ENCODE measurements at regions not wholly inside any gene's neighbourhood (a gene's known extent, or its start where the extent isn't known, plus 50 kb on each side); places are given as distances from the start of the nearest gene placed in this dataset.

GRCh38 chr9:115373710-115374045 lies 255.7 kb upstream of the TNC start:
- H3K9ac ChIP-seq (ENCODE audit: low read depth, low read length): no peak overlapping the region
- ATAC-seq (ENCODE audit: insufficient read depth, low read depth): no peak
- no peaks in the 10 kb centered on the region for H3K36me3 ChIP-seq (ENCODE audit: insufficient read depth, low read length)
- no peak overlapping the region for H3K4me3 ChIP-seq (ENCODE audit: low read depth in 1 of 2, low read length in 2 of 2)
- no peak overlapping the region for H3K27ac ChIP-seq (ENCODE audit: low read length)
- no peak overlapping the region for H3K4me2 ChIP-seq (ENCODE audit: insufficient read depth, low read length)
- H3K79me2 ChIP-seq (ENCODE audit: insufficient read depth, low read length): no peaks in the 10 kb centered on the region
- H4K20me1 ChIP-seq (ENCODE audit: insufficient read depth, low read length): no peaks in the 10 kb centered on the region
- no peak overlapping the region for H2AFZ ChIP-seq (ENCODE audit: low read depth, low read length)
- DNase-seq: no peak
- no peaks in the 10 kb centered on the region for H3K27me3 ChIP-seq (ENCODE audit: insufficient read depth, low read length, poor library complexity)
- H3K4me1 ChIP-seq (ENCODE audit: insufficient read depth, low read length): no peaks in the 10 kb centered on the region
- TF ChIP-seq, protein P1, sequence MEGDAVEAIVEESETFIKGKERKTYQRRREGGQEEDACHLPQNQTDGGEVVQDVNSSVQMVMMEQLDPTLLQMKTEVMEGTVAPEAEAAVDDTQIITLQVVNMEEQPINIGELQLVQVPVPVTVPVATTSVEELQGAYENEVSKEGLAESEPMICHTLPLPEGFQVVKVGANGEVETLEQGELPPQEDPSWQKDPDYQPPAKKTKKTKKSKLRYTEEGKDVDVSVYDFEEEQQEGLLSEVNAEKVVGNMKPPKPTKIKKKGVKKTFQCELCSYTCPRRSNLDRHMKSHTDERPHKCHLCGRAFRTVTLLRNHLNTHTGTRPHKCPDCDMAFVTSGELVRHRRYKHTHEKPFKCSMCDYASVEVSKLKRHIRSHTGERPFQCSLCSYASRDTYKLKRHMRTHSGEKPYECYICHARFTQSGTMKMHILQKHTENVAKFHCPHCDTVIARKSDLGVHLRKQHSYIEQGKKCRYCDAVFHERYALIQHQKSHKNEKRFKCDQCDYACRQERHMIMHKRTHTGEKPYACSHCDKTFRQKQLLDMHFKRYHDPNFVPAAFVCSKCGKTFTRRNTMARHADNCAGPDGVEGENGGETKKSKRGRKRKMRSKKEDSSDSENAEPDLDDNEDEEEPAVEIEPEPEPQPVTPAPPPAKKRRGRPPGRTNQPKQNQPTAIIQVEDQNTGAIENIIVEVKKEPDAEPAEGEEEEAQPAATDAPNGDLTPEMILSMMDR (IDR thresholded peaks at IDR 0.05; ENCODE audit: borderline replicate concordance, extremely low read depth, low read length, poor library complexity, severe bottlenecking): no peak
- TF ChIP-seq EZH2 (IDR thresholded peaks at IDR 0.05; ENCODE audit: borderline replicate concordance, low read depth, low read length, severe bottlenecking): no peak
- H3K9me3 ChIP-seq (ENCODE audit: insufficient read depth, low read length, severe bottlenecking): no peaks in the 10 kb centered on the region

DNA sequence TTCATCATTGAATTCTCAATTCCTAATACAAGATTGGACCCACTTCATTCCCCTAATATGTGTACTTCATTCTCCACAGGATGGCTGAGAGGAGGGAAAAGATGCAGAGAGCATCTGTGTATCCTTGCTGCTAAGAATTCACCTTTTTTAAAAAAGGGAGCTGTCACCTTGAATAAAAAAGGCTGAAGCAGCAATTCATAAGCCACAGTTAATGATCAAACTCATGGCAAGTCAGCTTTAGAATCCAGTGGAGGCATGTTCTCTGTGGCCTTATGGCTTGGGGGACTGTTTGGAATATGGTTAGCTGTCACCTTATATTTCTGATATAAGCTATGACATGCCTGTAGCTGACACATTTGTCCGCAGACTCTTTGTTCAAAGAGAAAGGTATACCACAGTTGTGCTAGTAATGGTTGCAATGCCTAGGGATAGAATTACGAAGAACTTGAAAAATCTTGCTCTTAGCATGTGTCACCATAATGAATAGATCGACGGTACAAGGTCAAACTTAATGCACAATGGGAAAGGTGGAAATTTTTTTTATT lies 256.8 kb upstream of the TNC start:
- Histone ChIP-seq H3K4me2 (ENCODE audit: insufficient read depth, low read length) (no peak overlapping the region), H3K4me1 (ENCODE audit: insufficient read depth, low read length) (no peaks in the 10 kb centered on the region), H3K36me3 (ENCODE audit: insufficient read depth, low read length) (no peaks in the 10 kb centered on the region), H3K4me3 (ENCODE audit: low read depth in 1 of 2, low read length in 2 of 2) (no peak overlapping the region), H3K27me3 (ENCODE audit: insufficient read depth, low read length, poor library complexity) (no peaks in the 10 kb centered on the region), H4K20me1 (ENCODE audit: insufficient read depth, low read length) (no peaks in the 10 kb centered on the region), H3K79me2 (ENCODE audit: insufficient read depth, low read length) (no peaks in the 10 kb centered on the region), H3K9me3 (ENCODE audit: insufficient read depth, low read length, severe bottlenecking) (no peaks in the 10 kb centered on the region), H3K27ac (ENCODE audit: low read length) (no peak overlapping the region), H2AFZ (ENCODE audit: low read depth, low read length) (no peak overlapping the region), H3K9ac (ENCODE audit: low read depth, low read length) (no peak overlapping the region)
- ATAC-seq (ENCODE audit: insufficient read depth, low read depth) (no peak), DNase-seq (no peak)
- TF ChIP-seq, protein P1 (IDR thresholded peaks at IDR 0.05; ENCODE audit: borderline replicate concordance, extremely low read depth, low read length, poor library complexity, severe bottlenecking): no peak
- TF ChIP-seq EZH2 (IDR thresholded peaks at IDR 0.05; ENCODE audit: borderline replicate concordance, low read depth, low read length, severe bottlenecking): no peak

DNA sequence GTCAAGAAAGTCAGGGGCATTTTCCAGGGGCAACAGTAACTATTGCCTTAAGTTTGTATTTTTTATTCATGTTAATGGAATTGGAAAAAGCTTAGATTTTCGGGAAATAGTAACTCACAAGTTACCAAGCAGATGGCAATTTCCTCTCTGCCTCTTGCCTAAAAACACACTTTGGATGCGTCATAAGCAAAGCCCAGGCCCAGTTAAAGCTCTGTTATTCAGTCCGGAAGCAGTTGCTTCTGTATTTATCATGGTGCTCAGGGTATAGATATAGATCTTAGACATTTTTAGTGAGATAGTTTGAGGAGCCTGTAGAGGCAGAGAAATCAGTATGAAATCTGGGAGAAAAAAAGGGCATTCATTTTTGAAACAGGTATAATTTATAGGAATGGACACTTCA lies 260.3 kb upstream of the TNC start:
- Histone ChIP-seq H3K9ac (ENCODE audit: low read depth, low read length) (no peak overlapping the region), H3K27ac (ENCODE audit: low read length) (no peak overlapping the region), H3K79me2 (ENCODE audit: insufficient read depth, low read length) (no peaks in the 10 kb centered on the region), H3K27me3 (ENCODE audit: insufficient read depth, low read length, poor library complexity) (no peaks in the 10 kb centered on the region), H3K9me3 (ENCODE audit: insufficient read depth, low read length, severe bottlenecking) (no peaks in the 10 kb centered on the region), H2AFZ (ENCODE audit: low read depth, low read length) (no peak overlapping the region), H4K20me1 (ENCODE audit: insufficient read depth, low read length) (no peaks in the 10 kb centered on the region), H3K4me2 (ENCODE audit: insufficient read depth, low read length) (no peak overlapping the region), H3K36me3 (ENCODE audit: insufficient read depth, low read length) (no peaks in the 10 kb centered on the region), H3K4me3 (ENCODE audit: low read depth in 1 of 2, low read length in 2 of 2) (no peak overlapping the region), H3K4me1 (ENCODE audit: insufficient read depth, low read length) (no peaks in the 10 kb centered on the region)
- TF ChIP-seq, protein P1 (IDR thresholded peaks at IDR 0.05; ENCODE audit: borderline replicate concordance, extremely low read depth, low read length, poor library complexity, severe bottlenecking): no peak
- no peak for TF ChIP-seq EZH2 (IDR thresholded peaks at IDR 0.05; ENCODE audit: borderline replicate concordance, low read depth, low read length, severe bottlenecking)
- no peak for DNase-seq
- ATAC-seq (ENCODE audit: insufficient read depth, low read depth): no peak

GRCh38 chr9:115378758-115379157 lies 260.8 kb upstream of the TNC start:
- ATAC-seq (ENCODE audit: insufficient read depth, low read depth) (no peak), DNase-seq (no peak)
- Histone ChIP-seq H3K9me3 (ENCODE audit: insufficient read depth, low read length, severe bottlenecking) (no peaks in the 10 kb centered on the region), H3K79me2 (ENCODE audit: insufficient read depth, low read length) (no peaks in the 10 kb centered on the region), H4K20me1 (ENCODE audit: insufficient read depth, low read length) (no peaks in the 10 kb centered on the region), H3K9ac (ENCODE audit: low read depth, low read length) (no peak overlapping the region), H3K27ac (ENCODE audit: low read length) (no peak overlapping the region), H3K27me3 (ENCODE audit: insufficient read depth, low read length, poor library complexity) (no peaks in the 10 kb centered on the region), H2AFZ (ENCODE audit: low read depth, low read length) (no peak overlapping the region), H3K4me2 (ENCODE audit: insufficient read depth, low read length) (no peak overlapping the region), H3K36me3 (ENCODE audit: insufficient read depth, low read length) (no peaks in the 10 kb centered on the region), H3K4me1 (ENCODE audit: insufficient read depth, low read length) (no peaks in the 10 kb centered on the region), H3K4me3 (ENCODE audit: low read depth in 1 of 2, low read length in 2 of 2) (no peak overlapping the region)
- TF ChIP-seq, protein P1 (IDR thresholded peaks at IDR 0.05; ENCODE audit: borderline replicate concordance, extremely low read depth, low read length, poor library complexity, severe bottlenecking): no peak
- TF ChIP-seq EZH2 (IDR thresholded peaks at IDR 0.05; ENCODE audit: borderline replicate concordance, low read depth, low read length, severe bottlenecking): no peak

Data from DND-41 (cell line).